Keratinocyte (primary cell): ENCODE measurements at regions not wholly inside any gene's neighbourhood (a gene's known extent, or its start where the extent isn't known, plus 50 kb on each side); places are given as distances from the start of the nearest gene placed in this dataset.

Experiments
- DNase-seq: peaks from one replicate; pipeline ENCODE4 v3.0.0-alpha.2; 2011; ENCODE audit warnings: low read depth, missing footprints, low spot score
- FAIRE-seq: peaks from 2 replicates; lab custom pipeline; 2011; peaks lifted over from hg19 to GRCh38; lab: Jason Lieb, UNC
- H2AFZ ChIP-seq: 2 replicates; pipeline ENCODE4 v1.6.0; 2012; ENCODE audit warnings: low read length, control low read depth, inconsistent platforms; ENCODE audit not compliant: control insufficient read depth
- H3K27ac ChIP-seq: 2 replicates; pipeline ENCODE4 v1.5.1; 2011; ENCODE audit warnings: low read length; ENCODE audit not compliant: control insufficient read depth, insufficient read depth
- H3K27me3 ChIP-seq: 3 replicates; pipeline ENCODE4 v1.6.0; 2011; ENCODE audit warnings: low read length; ENCODE audit not compliant: control insufficient read depth, insufficient read depth; ENCODE audit errors: extremely low read depth
- H3K36me3 ChIP-seq, 2 experiments: 2 replicates in 1 of 2; 3 replicates in 1 of 2; pipeline ENCODE4 v1.5.1; 2011; ENCODE audit warnings: low read length in 2 of 2, mild to moderate bottlenecking in 1 of 2; ENCODE audit not compliant: control insufficient read depth in 2 of 2, insufficient read depth in 2 of 2; ENCODE audit errors: extremely low read depth in 1 of 2
- H3K4me1 ChIP-seq: 3 replicates; pipeline ENCODE4 v1.5.1; 2011; ENCODE audit warnings: low read length; ENCODE audit not compliant: control insufficient read depth, insufficient read depth; ENCODE audit errors: extremely low read depth
- H3K4me2 ChIP-seq: 3 replicates; pipeline ENCODE4 v1.6.0; 2011; ENCODE audit warnings: low read depth, low read length; ENCODE audit not compliant: control insufficient read depth, insufficient read depth; ENCODE audit errors: extremely low read depth
- H3K4me3 ChIP-seq, 3 experiments: fragments of 200-600 bp in 1 of 3; sonication (generic) in 1 of 3; 2 replicates in 2 of 3; 3 replicates in 1 of 3; pipeline ENCODE4 v1.5.1; 2011 to 2016; ENCODE audit warnings: low read length in 3 of 3, mild to moderate bottlenecking in 3 of 3, control low read depth in 2 of 3, inconsistent platforms in 1 of 3, low read depth in 1 of 3, mixed read lengths in 1 of 3, mixed run types in 1 of 3, moderate library complexity in 1 of 3; ENCODE audit not compliant: control insufficient read depth in 2 of 3, insufficient read depth in 2 of 3; ENCODE audit errors: extremely low read depth in 1 of 3
- H3K79me2 ChIP-seq: 2 replicates; pipeline ENCODE4 v1.6.0; 2012; ENCODE audit warnings: low read length; ENCODE audit not compliant: control insufficient read depth, insufficient read depth
- H3K9ac ChIP-seq: 3 replicates; pipeline ENCODE4 v1.6.0; 2011; ENCODE audit warnings: low read length; ENCODE audit not compliant: control insufficient read depth, insufficient read depth; ENCODE audit errors: extremely low read depth
- H3K9me1 ChIP-seq: 3 replicates; pipeline ENCODE4 v1.6.0; 2011; ENCODE audit warnings: low read length; ENCODE audit not compliant: control insufficient read depth, insufficient read depth; ENCODE audit errors: extremely low read depth
- H3K9me3 ChIP-seq: 2 replicates; pipeline ENCODE4 v1.5.1; 2012; ENCODE audit warnings: low read depth, low read length; ENCODE audit not compliant: control insufficient read depth
- H4K20me1 ChIP-seq: 3 replicates; pipeline ENCODE4 v1.6.0; 2011; ENCODE audit warnings: low read length; ENCODE audit not compliant: control insufficient read depth, insufficient read depth; ENCODE audit errors: extremely low read depth
- EZH2 ChIP-seq: IDR thresholded peaks from one replicate; pipeline ENCODE4 v1.6.1; 2012; ENCODE audit warnings: inconsistent platforms, mild to moderate bottlenecking, low read length, moderate library complexity
- dilution Hi-C: fragments of 300-500 bp; cut with MboI; formaldehyde crosslinking; loops from one replicate; pipeline ENCODE4 v1.7.0; 2020; ENCODE audit warnings: low sequenced_read_pairs; ENCODE audit not compliant: extremely low pct_ligation_motif_present
- TF ChIP-seq, protein P1 (sequence below), 3 experiments: IDR thresholded peaks in 1 of 3; conservative IDR thresholded peaks in 1 of 3; optimal IDR thresholded peaks in 1 of 3; 2 replicates in 2 of 3; 3 replicates in 1 of 3; pipeline versions ENCODE3 to v1.5.1; 2011; ENCODE audit warnings: low read length in 3 of 3, mild to moderate bottlenecking in 3 of 3, moderate library complexity in 2 of 3, control low read depth in 1 of 3, inconsistent platforms in 1 of 3; ENCODE audit not compliant: insufficient read depth in 2 of 3; ENCODE audit errors: extremely low read depth in 1 of 3

DNA sequence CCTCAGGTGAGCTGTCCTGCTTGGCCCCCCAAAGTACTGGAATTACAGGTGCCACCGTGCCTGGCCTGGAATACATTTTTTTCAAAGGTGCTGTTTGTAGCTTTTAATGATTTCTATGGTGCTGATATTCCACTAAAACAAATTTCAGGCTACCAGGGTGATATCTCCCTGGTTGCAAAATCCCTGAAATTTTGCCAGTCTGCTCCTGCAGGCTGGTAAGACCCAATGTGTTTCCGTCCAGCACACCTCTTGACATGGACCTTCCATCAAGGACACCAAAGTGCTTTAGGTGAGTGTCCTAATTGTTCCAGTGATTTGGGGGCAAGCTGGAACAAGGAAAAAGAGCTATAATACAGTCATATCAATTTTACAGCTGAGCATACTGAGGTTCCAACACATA lies 69.8 kb upstream of the KMT2C start:
- TF ChIP-seq EZH2 = no peak
- TF ChIP-seq, protein P1, sequence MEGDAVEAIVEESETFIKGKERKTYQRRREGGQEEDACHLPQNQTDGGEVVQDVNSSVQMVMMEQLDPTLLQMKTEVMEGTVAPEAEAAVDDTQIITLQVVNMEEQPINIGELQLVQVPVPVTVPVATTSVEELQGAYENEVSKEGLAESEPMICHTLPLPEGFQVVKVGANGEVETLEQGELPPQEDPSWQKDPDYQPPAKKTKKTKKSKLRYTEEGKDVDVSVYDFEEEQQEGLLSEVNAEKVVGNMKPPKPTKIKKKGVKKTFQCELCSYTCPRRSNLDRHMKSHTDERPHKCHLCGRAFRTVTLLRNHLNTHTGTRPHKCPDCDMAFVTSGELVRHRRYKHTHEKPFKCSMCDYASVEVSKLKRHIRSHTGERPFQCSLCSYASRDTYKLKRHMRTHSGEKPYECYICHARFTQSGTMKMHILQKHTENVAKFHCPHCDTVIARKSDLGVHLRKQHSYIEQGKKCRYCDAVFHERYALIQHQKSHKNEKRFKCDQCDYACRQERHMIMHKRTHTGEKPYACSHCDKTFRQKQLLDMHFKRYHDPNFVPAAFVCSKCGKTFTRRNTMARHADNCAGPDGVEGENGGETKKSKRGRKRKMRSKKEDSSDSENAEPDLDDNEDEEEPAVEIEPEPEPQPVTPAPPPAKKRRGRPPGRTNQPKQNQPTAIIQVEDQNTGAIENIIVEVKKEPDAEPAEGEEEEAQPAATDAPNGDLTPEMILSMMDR (optimal IDR thresholded peaks at IDR 0.05 in 1 of 3, IDR thresholded peaks at IDR 0.05 in 1 of 3, conservative IDR thresholded peaks at IDR 0.05 in 1 of 3; ENCODE audit: extremely low read depth in 1 of 3, insufficient read depth in 2 of 3, low read length in 3 of 3) = no peak
- no peaks in the 10 kb centered on the region for H3K9me1 ChIP-seq
- H4K20me1 ChIP-seq = no peaks in the 10 kb centered on the region
- no peaks in the 10 kb centered on the region for H3K36me3 ChIP-seq
- FAIRE-seq (no peak), DNase-seq (no peak)
- H2AFZ ChIP-seq = no peak overlapping the region
- H3K79me2 ChIP-seq = no peaks in the 10 kb centered on the region
- no peak overlapping the region for H3K9ac ChIP-seq
- no peaks in the 10 kb centered on the region for H3K9me3 ChIP-seq
- no peak overlapping the region for H3K27ac ChIP-seq
- H3K4me3 ChIP-seq = no peak overlapping the region
- dilution Hi-C loops = no loop called here
- H3K4me1 ChIP-seq = no peaks in the 10 kb centered on the region
- H3K4me2 ChIP-seq = no peak overlapping the region
- no peaks in the 10 kb centered on the region for H3K27me3 ChIP-seq

DNA sequence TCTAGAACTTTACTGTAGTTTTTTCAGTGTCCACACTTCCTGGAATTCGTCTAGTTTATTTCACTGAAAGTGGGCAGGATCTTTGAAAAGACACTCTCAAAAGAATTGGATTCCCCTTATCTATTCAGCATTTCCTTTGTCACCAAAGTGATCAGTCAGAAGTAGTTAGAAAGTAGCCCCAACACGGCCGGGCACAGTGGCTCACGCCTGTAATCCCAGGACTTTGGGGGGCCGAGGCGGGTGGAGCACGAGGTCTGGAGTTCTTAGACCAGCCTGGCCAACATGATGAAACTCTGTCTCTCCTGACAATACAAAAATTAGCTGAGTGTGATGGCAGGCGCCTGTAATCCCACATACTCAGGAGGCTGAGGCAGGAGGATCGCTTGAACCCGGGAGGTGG lies 69.0 kb upstream of the KMT2C start:
- no peaks in the 10 kb centered on the region for H3K79me2 ChIP-seq
- dilution Hi-C loops = no loop called here
- no peak overlapping the region for H3K4me2 ChIP-seq
- no peak overlapping the region for H2AFZ ChIP-seq
- FAIRE-seq (no peak), DNase-seq (no peak)
- H3K9me1 ChIP-seq = no peaks in the 10 kb centered on the region
- H3K36me3 ChIP-seq = no peaks in the 10 kb centered on the region
- no peak overlapping the region for H3K27ac ChIP-seq
- H3K9ac ChIP-seq = no peak overlapping the region
- H3K4me1 ChIP-seq = no peaks in the 10 kb centered on the region
- no peaks in the 10 kb centered on the region for H3K9me3 ChIP-seq
- H4K20me1 ChIP-seq = no peaks in the 10 kb centered on the region
- no peaks in the 10 kb centered on the region for H3K27me3 ChIP-seq
- H3K4me3 ChIP-seq = no peak overlapping the region
- TF ChIP-seq EZH2 = no peak
- TF ChIP-seq, protein P1 (optimal IDR thresholded peaks at IDR 0.05 in 1 of 3, IDR thresholded peaks at IDR 0.05 in 1 of 3, conservative IDR thresholded peaks at IDR 0.05 in 1 of 3; ENCODE audit: extremely low read depth in 1 of 3, insufficient read depth in 2 of 3, low read length in 3 of 3) = no peak
